ENCODE measurements at regions not wholly inside any gene's neighbourhood (a gene's known extent, or its start where the extent isn't known, plus 50 kb on each side); places are given as distances from the start of the nearest gene placed in this dataset.
"Not testable (repeated sequence)": the region's sequence is repeated elsewhere in the genome, so short reads cannot be mapped to it uniquely, and the experiment has no call there.

GRCh38 chr6:3545156-3545555 is 88.3 kb upstream of the SLC22A23 start:
- no peak for DNase-seq

- DNase-seq: peak; percentile 79
These were observed 85.3 kb upstream of the SLC22A23 start for GRCh38 chr6:3542032-3542640.

- no peak for DNase-seq
These were observed 84.2 kb upstream of the SLC22A23 start for GRCh38 chr6:3541006-3541585.

GRCh38 chr6:3540253-3540820 is 83.5 kb upstream of the SLC22A23 start:
- DNase-seq: no peak

GRCh38 chr6:3538536-3538935 is 81.7 kb upstream of the SLC22A23 start:
- DNase-seq: no peak

- no peak for DNase-seq
These were observed 80.1 kb upstream of the SLC22A23 start for GRCh38 chr6:3536901-3537300.

GRCh38 chr6:3535776-3536435 is 79.1 kb upstream of the SLC22A23 start:
- DNase-seq: no peak

- DNase-seq: no peak
These were observed 78.4 kb upstream of the SLC22A23 start for GRCh38 chr6:3535033-3535775.

GRCh38 chr6:3534599-3534998 is 77.7 kb upstream of the SLC22A23 start:
- no peak for DNase-seq

GRCh38 chr6:3533981-3534380 is 77.1 kb upstream of the SLC22A23 start:
- DNase-seq: no peak

GRCh38 chr6:3532296-3532916 is 75.6 kb upstream of the SLC22A23 start:
- no peak for DNase-seq

GRCh38 chr6:3531481-3531880 is 74.6 kb upstream of the SLC22A23 start:
- no peak for DNase-seq

GRCh38 chr6:3530515-3530914 is 73.7 kb upstream of the SLC22A23 start:
- DNase-seq: no peak

- no peak for DNase-seq
These were observed 72.9 kb upstream of the SLC22A23 start for GRCh38 chr6:3529721-3530120.

GRCh38 chr6:3529232-3529631 is 72.4 kb upstream of the SLC22A23 start:
- DNase-seq: no peak

GRCh38 chr6:3528081-3528671 is 71.3 kb upstream of the SLC22A23 start:
- not testable (repeated sequence) for DNase-seq

GRCh38 chr6:3527651-3527977 is 70.8 kb upstream of the SLC22A23 start:
- no peak for DNase-seq

GRCh38 chr6:3526962-3527650 is 70.3 kb upstream of the SLC22A23 start:
- no peak for DNase-seq

- no peak for DNase-seq
These were observed 69.1 kb upstream of the SLC22A23 start for GRCh38 chr6:3525915-3526314.

GRCh38 chr6:3524456-3524855 is 67.6 kb upstream of the SLC22A23 start:
- no peak for DNase-seq

- no peak for DNase-seq
These were observed 67.1 kb upstream of the SLC22A23 start for GRCh38 chr6:3523966-3524365.

- DNase-seq: no peak
These were observed 66.4 kb upstream of the SLC22A23 start for GRCh38 chr6:3523271-3523670.

Data from NCI-H774 (cell line).